GM19438 (cell line): ENCODE measurements at regions not wholly inside any gene's neighbourhood (a gene's known extent, or its start where the extent isn't known, plus 50 kb on each side); places are given as distances from the start of the nearest gene placed in this dataset.

Experiments
- ATAC-seq: cut with Tn5 transposase; IDR thresholded peaks from one replicate; pipeline ENCODE4 v1.9.1; 2021; ENCODE audit warnings: low read depth; ENCODE audit not compliant: unreplicated experiment

- ATAC-seq: no peak
These were observed 261.4 kb upstream of the PRDM1 start for GRCh38 chr6:105824732-105825131.

DNA sequence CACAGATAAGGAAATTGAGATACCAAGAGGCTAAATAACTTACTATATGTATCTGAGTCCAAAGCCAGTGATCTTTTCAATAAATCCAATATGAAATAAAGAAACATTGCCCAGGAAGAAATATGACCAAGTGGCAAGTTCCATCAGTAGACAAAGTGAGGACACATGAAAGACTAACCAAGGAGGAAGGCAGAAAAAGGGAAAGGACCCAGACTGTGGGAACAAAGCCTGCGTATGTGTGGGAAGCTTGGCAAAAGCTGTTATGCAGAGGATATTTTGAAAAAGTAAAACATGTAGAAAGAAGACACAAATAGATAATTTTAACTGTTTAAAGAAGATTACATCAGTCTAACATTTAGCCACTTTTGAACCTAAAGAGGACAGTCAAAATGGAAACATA lies 264.4 kb upstream of the PRDM1 start:
- no peak for ATAC-seq

- no peak for ATAC-seq
These were observed 265.1 kb upstream of the PRDM1 start for GRCh38 chr6:105821027-105821426.

- ATAC-seq: no peak
These were observed 266.4 kb upstream of the PRDM1 start for GRCh38 chr6:105819745-105820144.

- no peak for ATAC-seq
These were observed 267.6 kb upstream of the PRDM1 start for GRCh38 chr6:105818505-105818904.

DNA sequence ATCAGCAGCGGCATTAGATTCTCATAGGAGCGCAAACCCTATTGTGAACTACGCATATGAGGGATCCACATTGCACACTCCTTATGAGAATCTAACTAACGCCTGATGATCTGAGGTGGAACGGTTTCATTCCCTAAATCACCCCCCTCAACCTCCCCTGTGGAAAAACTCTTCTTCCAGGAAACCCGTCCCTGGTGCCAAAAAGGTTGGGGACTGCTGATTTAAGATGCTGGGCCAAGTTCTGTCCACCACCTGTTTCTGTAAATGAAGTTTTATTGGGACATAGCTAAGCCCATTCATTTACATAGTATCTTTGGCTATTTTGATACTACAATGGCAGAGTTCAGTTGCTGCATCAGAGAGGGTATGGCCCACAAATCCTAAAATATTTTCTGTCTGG lies 268.2 kb upstream of the PRDM1 start:
- no peak for ATAC-seq

DNA sequence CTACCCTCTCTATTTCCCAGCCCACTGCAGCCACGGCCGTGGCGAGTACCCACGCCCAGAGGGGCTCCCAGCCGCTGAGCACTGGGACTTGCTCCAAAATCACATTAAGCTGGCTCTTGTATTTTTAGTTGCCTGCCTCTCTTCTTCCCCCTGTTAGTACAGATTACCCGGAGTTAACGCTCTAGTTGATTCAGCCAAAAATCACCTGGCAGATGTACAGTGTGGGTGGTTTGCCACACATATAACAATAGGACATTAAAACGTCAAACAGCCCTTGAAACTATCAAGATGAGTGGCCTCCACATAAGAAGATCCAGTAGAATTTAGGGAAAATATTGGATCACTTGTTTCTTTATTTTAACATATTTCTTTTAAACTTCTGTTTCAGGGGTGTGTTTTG lies 268.8 kb upstream of the PRDM1 start:
- no peak for ATAC-seq

DNA sequence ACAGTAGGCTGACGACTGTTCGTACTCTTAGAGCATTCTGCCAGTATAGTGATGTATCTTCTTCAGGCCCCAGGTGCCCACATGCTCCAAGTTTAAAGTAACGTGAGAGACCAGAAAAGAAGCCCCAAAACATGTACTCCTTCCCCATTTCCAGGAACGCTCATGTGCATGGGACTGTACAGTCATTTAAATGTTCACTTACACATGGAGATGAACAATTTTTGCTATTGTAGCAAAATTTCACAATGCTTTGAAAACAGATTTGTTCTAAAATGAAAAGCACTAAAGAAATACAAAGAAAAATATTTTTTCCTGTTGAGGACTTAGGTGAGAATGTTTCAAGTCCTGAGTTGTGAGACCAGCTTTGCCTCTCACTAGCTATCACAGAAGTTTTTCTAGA lies 269.3 kb upstream of the PRDM1 start:
- ATAC-seq: no peak

DNA sequence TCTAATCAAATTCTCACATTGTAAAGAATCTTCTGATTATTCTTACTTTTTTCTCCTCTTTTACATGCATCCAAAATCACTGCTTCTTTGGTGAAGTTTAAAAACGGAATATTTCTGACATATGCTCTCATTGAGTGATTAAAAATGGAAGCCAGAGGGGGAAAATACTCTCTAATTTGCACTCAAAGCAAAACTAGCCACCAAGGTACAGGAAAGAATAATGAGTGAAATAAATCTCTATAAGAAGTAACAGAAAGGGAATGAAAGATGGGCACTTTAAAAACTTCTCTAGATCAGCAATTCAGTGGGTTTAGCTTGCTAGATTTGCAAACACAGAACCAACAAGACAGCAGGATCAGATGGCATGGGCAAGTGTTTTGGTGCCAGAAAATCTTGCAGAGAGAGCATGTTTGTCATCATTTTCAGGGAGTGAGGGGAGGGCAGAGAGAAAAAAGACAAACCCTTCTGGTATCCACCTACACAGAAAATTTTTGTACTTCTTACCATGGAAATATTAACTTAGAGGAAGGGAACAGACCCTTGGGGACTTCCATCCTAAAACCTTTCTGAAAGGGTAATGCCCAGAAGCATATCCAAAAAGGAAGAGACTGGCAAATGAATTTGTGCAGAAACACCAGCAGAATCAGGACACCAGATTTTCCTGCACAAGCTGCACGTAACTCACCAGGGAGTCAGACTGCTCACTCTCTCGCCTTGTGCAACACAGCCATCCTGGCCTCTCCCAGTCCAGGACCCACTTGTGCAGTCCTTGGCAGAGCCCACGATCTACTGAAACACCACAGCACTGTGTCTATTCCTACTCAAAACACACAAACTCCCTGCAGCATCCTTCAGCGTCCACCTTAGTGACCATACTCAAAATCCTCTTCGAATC lies 270.2 kb upstream of the PRDM1 start:
- ATAC-seq: no peak

- no peak for ATAC-seq
These were observed 271.2 kb upstream of the PRDM1 start for GRCh38 chr6:105814745-105815536.

GRCh38 chr6:105810922-105811482 lies 275.1 kb upstream of the PRDM1 start:
- no peak for ATAC-seq

- ATAC-seq: peak; percentile 65
These were observed 275.8 kb upstream of the PRDM1 start for GRCh38 chr6:105810105-105810921.

GRCh38 chr6:105808571-105808970 lies 277.6 kb upstream of the PRDM1 start:
- ATAC-seq: no peak

GRCh38 chr6:105807905-105808304 lies 278.2 kb upstream of the PRDM1 start:
- no peak for ATAC-seq

DNA sequence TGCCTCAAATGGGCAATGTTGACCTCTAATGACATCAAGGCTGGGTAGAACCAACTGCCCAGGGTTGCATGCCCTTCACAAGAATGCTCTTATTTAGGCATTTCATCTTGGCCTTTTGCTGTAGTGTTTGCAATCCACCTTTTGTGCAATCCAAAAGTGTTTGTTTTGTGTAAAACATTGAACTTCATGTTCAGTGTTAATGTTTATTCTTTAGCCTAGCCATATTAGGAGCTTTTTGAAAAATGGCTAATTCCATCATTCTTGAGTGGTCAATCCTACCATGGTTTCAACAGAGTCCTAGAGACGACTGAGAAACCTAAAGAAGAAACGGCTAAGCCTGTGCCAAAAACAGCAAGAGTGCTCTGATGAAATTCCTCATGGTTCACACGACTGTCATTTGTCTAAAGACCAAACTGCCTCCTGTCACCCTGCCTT lies 279.6 kb upstream of the PRDM1 start:
- no peak for ATAC-seq

DNA sequence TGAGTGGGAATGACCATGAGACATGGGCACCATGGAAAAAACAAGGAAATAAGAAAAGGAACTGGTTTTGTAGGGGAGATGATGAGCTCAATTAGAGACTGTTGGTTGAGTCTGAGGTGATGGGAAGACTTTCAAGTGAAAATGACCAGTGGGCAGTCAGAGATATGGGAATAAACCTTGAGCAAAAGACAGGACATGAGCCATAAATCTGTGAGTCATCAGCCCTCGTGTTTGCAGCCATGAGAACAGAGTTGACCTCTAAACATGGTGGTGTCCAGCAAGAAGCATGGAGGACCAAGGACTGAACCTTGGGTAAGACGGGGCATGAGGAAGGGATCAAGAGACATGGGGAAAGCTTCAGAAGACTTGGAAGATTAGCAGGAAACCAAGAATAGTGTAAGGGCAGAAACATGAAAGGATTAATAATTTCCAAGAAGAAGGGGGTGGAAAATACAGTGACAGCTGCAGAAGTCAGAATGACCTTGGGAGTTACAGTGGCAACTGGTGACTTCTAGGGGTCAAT lies 280.6 kb upstream of the PRDM1 start:
- ATAC-seq: no peak

- ATAC-seq: no peak
These were observed 281.7 kb upstream of the PRDM1 start for GRCh38 chr6:105804424-105804823.

DNA sequence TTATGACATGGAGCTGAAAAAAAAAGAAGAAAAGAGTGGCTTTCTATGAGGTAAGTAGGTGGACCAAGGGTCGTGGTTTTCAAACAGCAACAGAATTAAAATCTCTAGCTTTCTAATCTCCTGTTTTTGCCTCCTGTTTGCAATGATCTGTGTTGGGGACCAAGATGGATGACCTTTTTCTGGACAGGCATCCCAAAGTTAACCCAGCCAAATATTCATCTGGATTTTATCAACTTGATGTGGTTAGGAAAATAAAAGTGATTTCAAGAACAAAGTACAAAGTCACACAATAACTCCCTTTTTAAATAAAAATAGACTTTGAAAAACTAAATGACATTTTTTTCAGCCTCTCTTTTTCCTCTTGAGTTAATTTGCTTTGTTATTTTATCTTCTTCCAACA lies 282.1 kb upstream of the PRDM1 start:
- ATAC-seq: no peak

GRCh38 chr6:105803442-105803841 lies 282.7 kb upstream of the PRDM1 start:
- no peak for ATAC-seq

GRCh38 chr6:105802703-105803102 lies 283.4 kb upstream of the PRDM1 start:
- no peak for ATAC-seq
